Fibroblast of lung (primary cell): ENCODE measurements at regions not wholly inside any gene's neighbourhood (a gene's known extent, or its start where the extent isn't known, plus 50 kb on each side); places are given as distances from the start of the nearest gene placed in this dataset.

Experiments
- EZH2 ChIP-seq: IDR thresholded peaks from 2 replicates; pipeline ENCODE4 v1.5.1; 2012; ENCODE audit warnings: low read length, control low read depth, mild to moderate bottlenecking; ENCODE audit errors: missing control alignments
- TF ChIP-seq, protein P1 (sequence below), 2 donors: IDR thresholded peaks in 1 of 2; conservative IDR thresholded peaks in 1 of 2; 1 replicate in 1 of 2; 2 replicates in 1 of 2; pipeline ENCODE4 v1.5.1; 2011 to 2012; ENCODE audit warnings: low read length in 2 of 2, control low read depth in 1 of 2, inconsistent platforms in 1 of 2, low read depth in 1 of 2, mild to moderate bottlenecking in 1 of 2

DNA sequence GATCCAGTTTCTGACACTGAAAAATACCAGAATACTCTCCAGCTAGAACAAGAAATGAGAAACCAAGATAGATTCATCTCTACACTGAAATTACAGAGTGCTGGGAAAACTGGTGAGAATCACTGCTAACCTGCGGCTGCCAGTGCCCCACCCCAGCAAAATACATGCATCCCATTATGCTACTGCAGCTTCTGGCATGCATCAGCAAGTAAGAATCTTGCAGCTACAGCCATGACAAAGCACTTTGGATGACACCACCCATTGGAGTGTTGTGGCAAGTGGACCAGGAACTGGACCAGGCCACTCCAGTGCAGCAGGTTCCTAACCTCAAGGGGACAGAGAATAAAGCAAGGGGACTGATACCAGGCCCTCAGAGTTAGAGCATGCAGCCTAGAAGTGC, 378.8 kb upstream of the ETAA1 start:
- TF ChIP-seq, protein P1, sequence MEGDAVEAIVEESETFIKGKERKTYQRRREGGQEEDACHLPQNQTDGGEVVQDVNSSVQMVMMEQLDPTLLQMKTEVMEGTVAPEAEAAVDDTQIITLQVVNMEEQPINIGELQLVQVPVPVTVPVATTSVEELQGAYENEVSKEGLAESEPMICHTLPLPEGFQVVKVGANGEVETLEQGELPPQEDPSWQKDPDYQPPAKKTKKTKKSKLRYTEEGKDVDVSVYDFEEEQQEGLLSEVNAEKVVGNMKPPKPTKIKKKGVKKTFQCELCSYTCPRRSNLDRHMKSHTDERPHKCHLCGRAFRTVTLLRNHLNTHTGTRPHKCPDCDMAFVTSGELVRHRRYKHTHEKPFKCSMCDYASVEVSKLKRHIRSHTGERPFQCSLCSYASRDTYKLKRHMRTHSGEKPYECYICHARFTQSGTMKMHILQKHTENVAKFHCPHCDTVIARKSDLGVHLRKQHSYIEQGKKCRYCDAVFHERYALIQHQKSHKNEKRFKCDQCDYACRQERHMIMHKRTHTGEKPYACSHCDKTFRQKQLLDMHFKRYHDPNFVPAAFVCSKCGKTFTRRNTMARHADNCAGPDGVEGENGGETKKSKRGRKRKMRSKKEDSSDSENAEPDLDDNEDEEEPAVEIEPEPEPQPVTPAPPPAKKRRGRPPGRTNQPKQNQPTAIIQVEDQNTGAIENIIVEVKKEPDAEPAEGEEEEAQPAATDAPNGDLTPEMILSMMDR (conservative IDR thresholded peaks at IDR 0.05 in 1 of 2, IDR thresholded peaks at IDR 0.05 in 1 of 2; ENCODE audit: low read depth in 1 of 2, low read length in 2 of 2), result no peak
- no peak for TF ChIP-seq EZH2
